ENCODE measurements at regions not wholly inside any gene's neighbourhood (a gene's known extent, or its start where the extent isn't known, plus 50 kb on each side); places are given as distances from the start of the nearest gene placed in this dataset.

DNA sequence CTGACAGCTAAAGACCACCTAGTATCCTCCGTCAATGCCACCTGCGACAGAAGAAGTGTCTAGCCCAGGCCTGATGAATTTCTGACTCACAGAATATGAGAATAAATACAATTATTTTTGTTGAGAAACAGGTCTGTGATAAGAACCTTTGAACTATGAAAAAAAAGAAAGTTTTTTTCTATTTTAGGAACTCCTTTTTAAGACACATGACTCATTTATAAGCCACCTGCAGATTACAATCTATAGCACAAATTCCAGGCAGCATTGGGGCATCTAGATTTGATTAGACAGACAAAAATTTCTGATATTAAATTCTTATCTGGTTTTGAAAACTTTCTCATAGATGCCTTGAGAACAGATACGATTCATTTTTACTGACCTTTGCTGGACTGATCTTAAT, 256.7 kb upstream of the LYZL1 start:
- H3K36me3 Mint-ChIP-seq (ENCODE audit: low read depth): no peaks in the 10 kb centered on the region
- H3K9me3 Mint-ChIP-seq: no peaks in the 10 kb centered on the region
- no peaks in the 10 kb centered on the region for H3K4me1 Mint-ChIP-seq
- DNase-seq: no peak
- H3K27ac Mint-ChIP-seq: no peak overlapping the region
- H3K27me3 Mint-ChIP-seq: peaks cover 3% of the 10 kb centered on the region
- no peak overlapping the region for H3K4me3 Mint-ChIP-seq
- POLR2A ChIA-PET: no interaction called here
- CTCF ChIA-PET: no interaction called here

DNA sequence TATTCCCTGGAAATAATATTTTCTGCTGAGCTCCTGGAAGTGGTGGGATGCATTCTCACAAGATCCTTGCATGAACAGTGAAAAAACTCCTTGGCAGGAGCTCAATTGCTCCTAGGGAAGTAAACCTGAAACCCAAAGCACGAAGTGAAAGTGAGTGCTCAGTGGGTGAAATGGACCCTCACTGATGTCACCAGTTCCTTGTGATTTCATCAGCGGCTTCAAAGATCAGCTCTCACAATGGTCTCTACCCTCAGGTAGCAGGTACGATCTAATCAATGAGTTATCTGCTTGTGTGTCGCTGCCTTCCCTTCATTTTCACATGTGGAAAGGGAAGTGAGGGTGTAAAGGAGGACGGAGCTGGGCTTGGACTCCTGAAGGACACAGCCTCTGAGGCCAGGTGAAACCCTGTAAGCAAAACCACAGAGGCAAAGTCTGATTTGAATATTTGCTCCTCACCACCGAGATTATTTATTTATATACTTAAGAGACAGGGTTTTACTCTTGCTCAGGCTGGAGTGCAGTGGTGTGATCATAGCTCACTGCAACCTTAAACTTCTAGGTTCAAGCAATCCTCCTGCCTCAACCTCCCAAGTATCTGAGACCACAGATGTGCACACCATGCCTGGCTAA, 255.4 kb upstream of the LYZL1 start:
- ChIA-PET CTCF (interaction anchor here (0.6 kb wide), 1 partner anchor 47 kb away, joined by 3 read pairs; no protein-coding TSS in a partner anchor), POLR2A (no interaction called here)
- H3K9me3 Mint-ChIP-seq: no peaks in the 10 kb centered on the region
- H3K4me1 Mint-ChIP-seq: no peaks in the 10 kb centered on the region
- H3K4me3 Mint-ChIP-seq: no peak overlapping the region
- H3K27ac Mint-ChIP-seq: no peak overlapping the region
- no peak for DNase-seq
- no peaks in the 10 kb centered on the region for H3K36me3 Mint-ChIP-seq (ENCODE audit: low read depth)
- peaks cover 3% of the 10 kb centered on the region for H3K27me3 Mint-ChIP-seq

DNA sequence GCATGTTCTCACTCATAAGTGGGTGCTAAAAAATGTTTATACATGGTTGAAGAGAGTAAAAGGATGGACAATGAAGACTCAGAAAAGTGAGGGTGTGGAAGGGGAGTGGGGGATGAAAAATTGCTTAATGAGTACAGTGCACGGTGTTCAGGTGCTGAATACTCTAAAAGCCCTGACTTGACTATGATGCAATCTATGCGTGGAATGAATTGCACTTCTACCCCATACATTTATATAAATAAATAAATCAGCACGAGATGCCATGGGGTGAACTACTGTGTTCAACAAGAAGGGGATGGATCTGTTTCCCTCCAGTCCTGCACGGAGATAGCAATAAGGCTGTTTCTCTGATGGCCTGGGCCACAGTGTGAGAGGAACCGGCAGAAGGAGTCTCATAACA, 254.3 kb upstream of the LYZL1 start:
- ChIA-PET POLR2A (no interaction called here), CTCF (no interaction called here)
- no peak for DNase-seq
- Mint-ChIP-seq H3K4me1 (no peaks in the 10 kb centered on the region), H3K9me3 (no peaks in the 10 kb centered on the region), H3K27ac (no peak overlapping the region), H3K27me3 (peaks cover 3% of the 10 kb centered on the region), H3K4me3 (no peak overlapping the region), H3K36me3 (ENCODE audit: low read depth) (no peaks in the 10 kb centered on the region)

DNA sequence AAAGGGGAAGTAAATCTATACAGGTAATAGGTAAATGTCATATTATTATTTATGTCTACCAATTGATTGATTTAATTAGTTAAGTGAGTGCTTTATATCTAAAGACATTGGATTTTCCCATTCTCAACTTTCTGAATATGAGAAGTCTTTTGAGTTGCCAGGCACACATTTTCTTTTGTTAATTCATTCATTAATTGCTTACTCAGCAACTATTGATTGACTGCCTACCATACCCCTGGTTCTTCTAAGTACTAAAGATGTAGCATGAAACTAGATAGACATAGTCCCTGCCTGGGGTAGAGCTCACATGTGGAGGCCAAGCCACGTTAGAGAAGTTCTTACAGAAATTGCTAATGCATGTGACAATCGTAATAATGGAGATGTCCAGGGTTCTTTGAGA, 253.1 kb upstream of the LYZL1 start:
- DNase-seq: no peak
- peaks cover 3% of the 10 kb centered on the region for H3K27me3 Mint-ChIP-seq
- H3K4me3 Mint-ChIP-seq: no peak overlapping the region
- ChIA-PET CTCF (no interaction called here), POLR2A (no interaction called here)
- no peak overlapping the region for H3K27ac Mint-ChIP-seq
- no peaks in the 10 kb centered on the region for H3K36me3 Mint-ChIP-seq (ENCODE audit: low read depth)
- H3K4me1 Mint-ChIP-seq: no peaks in the 10 kb centered on the region
- no peaks in the 10 kb centered on the region for H3K9me3 Mint-ChIP-seq

DNA sequence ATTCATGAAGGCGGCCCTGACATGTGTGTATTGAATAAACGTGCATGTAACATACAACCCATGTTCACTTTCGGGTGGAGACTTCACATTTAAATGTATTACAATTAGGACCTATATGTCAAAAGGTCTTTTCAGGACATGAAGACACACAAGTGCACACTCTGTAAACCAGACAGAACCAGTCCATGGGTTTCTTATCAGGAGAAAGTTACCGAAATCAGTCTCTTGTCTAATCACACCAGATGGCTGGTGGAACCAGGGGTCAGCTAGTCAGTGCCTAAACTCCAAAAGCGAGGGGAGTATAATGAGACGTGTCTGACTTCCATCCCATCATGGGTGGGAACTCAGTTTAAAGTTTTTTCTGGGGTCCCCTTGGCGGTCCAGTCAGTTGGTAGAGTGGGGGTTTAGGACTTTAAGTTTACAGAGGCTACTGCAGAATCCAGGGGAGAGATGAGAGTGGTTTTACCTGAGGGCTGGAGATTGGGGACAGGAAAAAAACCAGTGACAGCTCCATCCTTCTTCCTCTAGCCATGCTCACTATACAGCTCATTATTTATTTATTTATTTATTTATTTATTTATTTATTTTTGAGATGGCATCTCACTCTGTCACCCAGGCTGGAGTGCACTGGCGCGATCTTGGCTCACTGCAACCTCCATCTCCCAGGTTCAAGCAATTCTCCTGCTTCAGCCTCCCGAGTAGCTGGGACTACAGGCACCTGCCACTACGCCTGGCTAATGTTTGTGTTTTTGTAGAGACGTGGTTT, 251.3 kb upstream of the LYZL1 start:
- no peak overlapping the region for H3K27ac Mint-ChIP-seq
- no peak for DNase-seq
- no peaks in the 10 kb centered on the region for H3K4me1 Mint-ChIP-seq
- no peaks in the 10 kb centered on the region for H3K36me3 Mint-ChIP-seq (ENCODE audit: low read depth)
- ChIA-PET POLR2A (no interaction called here), CTCF (interaction anchor here (1.6 kb wide), 1 partner anchor 11 kb away, joined by 4 read pairs; no protein-coding TSS in a partner anchor)
- no peaks in the 10 kb centered on the region for H3K27me3 Mint-ChIP-seq
- H3K9me3 Mint-ChIP-seq: no peaks in the 10 kb centered on the region
- no peak overlapping the region for H3K4me3 Mint-ChIP-seq

DNA sequence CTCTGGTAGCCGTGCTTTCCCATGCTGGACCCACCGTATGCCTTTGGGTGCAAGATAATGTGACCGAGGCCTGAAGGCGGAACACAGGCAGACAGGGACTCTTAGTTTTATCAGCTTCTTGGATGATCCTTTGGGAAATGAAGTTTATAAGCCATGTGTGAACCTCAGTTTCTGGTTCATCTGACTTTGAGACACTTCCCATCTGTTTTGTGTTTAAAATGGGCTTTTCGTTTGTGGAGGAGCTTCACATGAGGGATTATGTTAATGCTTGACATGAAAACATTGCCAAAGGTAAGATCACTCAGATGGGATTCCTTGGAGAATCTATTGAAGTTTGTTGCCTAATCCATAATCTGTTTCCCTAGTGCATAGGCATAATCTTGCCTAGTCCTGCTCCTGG, 249.8 kb upstream of the LYZL1 start:
- Mint-ChIP-seq H3K27ac (no peak overlapping the region), H3K9me3 (no peaks in the 10 kb centered on the region), H3K4me1 (no peaks in the 10 kb centered on the region), H3K36me3 (ENCODE audit: low read depth) (no peaks in the 10 kb centered on the region), H3K4me3 (no peak overlapping the region), H3K27me3 (no peaks in the 10 kb centered on the region)
- no peak for DNase-seq
- POLR2A ChIA-PET: interaction anchor here (0.6 kb wide), 1 partner anchor 13 kb away, joined by 3 read pairs; no protein-coding TSS in a partner anchor
- CTCF ChIA-PET: interaction anchor here (1.6 kb wide), 1 partner anchor 12 kb away, joined by 4 read pairs; no protein-coding TSS in a partner anchor

DNA sequence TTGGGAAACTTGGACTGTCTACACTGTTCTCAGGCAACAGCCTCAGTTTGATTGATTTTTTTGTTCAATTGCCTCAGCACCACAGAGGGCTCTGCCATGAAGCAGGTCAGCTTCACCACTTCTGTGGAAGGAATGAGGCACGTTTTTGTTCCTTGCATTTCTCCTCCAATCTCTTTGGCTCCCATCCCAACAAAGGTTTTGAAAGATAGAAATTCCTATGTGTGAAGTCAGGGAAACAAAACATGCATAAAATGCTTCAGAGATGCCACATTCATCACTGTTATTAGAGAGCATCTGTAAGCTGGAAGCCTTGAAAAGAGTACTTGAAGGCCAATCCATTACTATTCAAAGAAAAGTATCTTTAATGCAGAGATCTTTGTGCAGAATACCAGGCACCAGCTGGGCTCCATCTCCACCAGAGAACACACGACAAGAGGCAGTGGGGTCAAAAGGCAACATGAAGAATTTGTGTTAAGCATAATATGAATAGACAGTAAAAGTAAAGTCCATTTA, 249.1 kb upstream of the LYZL1 start:
- DNase-seq: no peak
- POLR2A ChIA-PET: no interaction called here
- Mint-ChIP-seq H3K27me3 (no peaks in the 10 kb centered on the region), H3K27ac (no peak overlapping the region), H3K4me3 (no peak overlapping the region), H3K36me3 (ENCODE audit: low read depth) (no peaks in the 10 kb centered on the region), H3K9me3 (no peaks in the 10 kb centered on the region), H3K4me1 (no peaks in the 10 kb centered on the region)
- CTCF ChIA-PET: no interaction called here

DNA sequence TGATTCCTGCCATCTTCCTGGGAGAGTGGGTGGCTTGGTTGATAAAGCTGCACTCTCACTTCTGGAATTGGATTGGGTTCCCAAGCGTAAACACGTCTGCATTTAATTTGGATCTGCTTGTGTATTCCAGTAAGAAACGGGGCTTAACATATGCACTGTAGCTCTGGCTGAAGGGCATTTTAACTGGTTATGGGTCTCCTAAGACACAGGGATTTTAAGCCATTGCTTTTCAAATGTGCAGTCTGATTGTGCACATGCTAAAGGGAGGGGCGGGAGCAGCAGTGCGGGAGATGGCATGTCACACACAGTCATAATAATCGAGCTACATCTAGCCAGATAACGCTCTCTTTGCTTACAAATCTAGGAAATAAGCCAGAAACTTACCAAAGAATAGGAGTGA, 247.3 kb upstream of the LYZL1 start:
- POLR2A ChIA-PET: no interaction called here
- no peaks in the 10 kb centered on the region for H3K36me3 Mint-ChIP-seq (ENCODE audit: low read depth)

DNA sequence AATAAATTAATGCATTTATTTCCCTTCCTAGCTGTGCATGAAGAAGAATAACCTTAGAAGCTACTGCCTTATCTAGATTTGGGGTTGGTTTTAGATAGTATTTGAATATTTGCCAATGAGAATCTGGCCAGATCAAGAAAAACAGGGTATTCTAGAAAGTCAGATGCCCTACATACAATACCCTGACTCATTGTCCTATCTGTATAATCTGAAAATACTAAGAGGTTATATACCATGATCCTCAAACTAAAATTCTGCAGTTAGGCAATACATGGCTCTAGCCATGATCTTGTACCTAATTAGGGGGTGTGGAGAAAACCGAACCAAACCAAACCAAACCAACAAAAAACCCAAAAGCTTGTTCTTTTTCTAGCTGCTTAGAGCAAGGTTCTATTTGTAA, 240.4 kb upstream of the LYZL1 start:
- Mint-ChIP-seq H3K4me1 (no peaks in the 10 kb centered on the region), H3K27ac (no peak overlapping the region), H3K4me3 (no peak overlapping the region), H3K36me3 (ENCODE audit: low read depth) (no peaks in the 10 kb centered on the region), H3K9me3 (no peaks in the 10 kb centered on the region), H3K27me3 (no peaks in the 10 kb centered on the region)
- ChIA-PET POLR2A (no interaction called here), CTCF (no interaction called here)
- DNase-seq: no peak

More for the DNA sequence above, 247.3 kb upstream of the LYZL1 start:
- H3K4me1 Mint-ChIP-seq: no peaks in the 10 kb centered on the region
- H3K27ac Mint-ChIP-seq: no peak overlapping the region
- no peak for DNase-seq
- no peaks in the 10 kb centered on the region for H3K27me3 Mint-ChIP-seq
- no peak overlapping the region for H3K4me3 Mint-ChIP-seq
- H3K9me3 Mint-ChIP-seq: no peaks in the 10 kb centered on the region
- CTCF ChIA-PET: no interaction called here

DNA sequence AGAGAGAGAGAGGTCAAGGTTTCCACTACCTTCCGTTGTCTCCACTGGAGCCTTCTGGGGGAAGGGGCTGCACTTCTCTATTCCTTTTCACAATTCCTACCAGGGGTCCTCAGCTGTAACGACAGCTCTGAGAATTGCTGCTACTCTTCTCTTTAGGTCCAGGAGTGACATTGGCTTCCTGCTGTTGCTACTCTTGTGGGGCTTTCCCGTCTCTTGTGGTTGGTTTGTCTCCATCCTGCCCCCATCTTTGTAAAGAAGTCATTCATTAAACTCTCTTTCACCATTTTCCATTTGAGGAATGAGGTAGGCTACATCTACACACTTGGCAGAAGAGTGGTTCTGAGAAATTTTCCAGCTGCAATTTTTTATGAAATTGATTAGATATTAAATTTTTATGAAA, 238.8 kb upstream of the LYZL1 start:
- CTCF ChIA-PET: no interaction called here
- H3K4me3 Mint-ChIP-seq: no peak overlapping the region

DNA sequence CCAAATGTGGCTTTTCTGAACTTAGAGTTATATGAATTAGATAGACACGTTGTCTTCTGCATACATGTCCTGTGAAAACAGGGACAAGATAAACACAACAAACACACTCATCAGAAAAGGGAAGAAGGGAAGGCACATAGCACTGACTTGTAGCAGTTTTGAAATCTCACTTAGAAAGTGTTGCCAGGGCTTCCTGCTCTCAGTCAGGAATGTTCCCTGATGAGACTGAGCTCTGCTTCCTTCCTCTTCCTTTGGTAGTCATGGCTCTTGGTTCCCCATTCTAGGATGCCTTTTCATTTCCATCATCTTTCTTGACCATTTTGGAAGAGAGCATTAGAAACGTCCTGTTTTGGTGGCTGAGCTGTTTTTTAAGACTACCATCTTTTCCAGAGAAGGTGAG, 233.8 kb upstream of the LYZL1 start:
- H3K36me3 Mint-ChIP-seq (ENCODE audit: low read depth): no peaks in the 10 kb centered on the region
- ChIA-PET CTCF (interaction anchor here (0.7 kb wide), 1 partner anchor 233 kb away, joined by 3 read pairs; no protein-coding TSS in a partner anchor), POLR2A (no interaction called here)
- H3K4me3 Mint-ChIP-seq: no peak overlapping the region
- no peaks in the 10 kb centered on the region for H3K4me1 Mint-ChIP-seq
- no peak overlapping the region for H3K27ac Mint-ChIP-seq
- H3K27me3 Mint-ChIP-seq: peaks cover 3% of the 10 kb centered on the region
- DNase-seq: no peak
- no peaks in the 10 kb centered on the region for H3K9me3 Mint-ChIP-seq

More for the DNA sequence above, 238.8 kb upstream of the LYZL1 start:
- Mint-ChIP-seq H3K27me3 (peaks cover 2% of the 10 kb centered on the region), H3K36me3 (ENCODE audit: low read depth) (no peaks in the 10 kb centered on the region), H3K27ac (no peak overlapping the region), H3K4me1 (no peaks in the 10 kb centered on the region), H3K9me3 (no peaks in the 10 kb centered on the region)
- DNase-seq: no peak
- POLR2A ChIA-PET: no interaction called here

DNA sequence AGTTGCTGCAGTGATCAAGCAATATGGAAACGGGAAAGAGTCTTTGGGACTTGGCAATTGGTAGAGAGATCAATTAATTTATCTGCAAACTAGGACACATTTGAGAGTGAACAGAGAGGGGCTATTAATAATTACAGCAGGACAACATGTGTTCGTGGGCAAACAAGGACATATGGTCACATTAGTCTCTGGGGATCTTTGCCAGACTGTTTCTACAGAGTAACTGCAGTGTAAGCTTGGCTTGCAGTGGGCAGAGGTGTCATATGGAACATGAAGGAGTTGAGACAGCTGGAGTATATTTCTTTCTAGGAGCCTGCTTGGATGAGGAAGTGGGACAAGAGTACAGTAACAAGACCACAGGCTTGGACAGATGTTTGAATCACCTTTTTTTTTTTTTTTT, 232.1 kb upstream of the LYZL1 start:
- Mint-ChIP-seq H3K9me3 (no peaks in the 10 kb centered on the region), H3K27ac (no peak overlapping the region), H3K36me3 (ENCODE audit: low read depth) (no peaks in the 10 kb centered on the region), H3K4me1 (no peaks in the 10 kb centered on the region), H3K4me3 (no peak overlapping the region), H3K27me3 (peaks cover 3% of the 10 kb centered on the region)
- DNase-seq: no peak
- CTCF ChIA-PET: interaction anchor here (0.6 kb wide), 1 partner anchor 29 kb away, joined by 4 read pairs; no protein-coding TSS in a partner anchor
- POLR2A ChIA-PET: no interaction called here

DNA sequence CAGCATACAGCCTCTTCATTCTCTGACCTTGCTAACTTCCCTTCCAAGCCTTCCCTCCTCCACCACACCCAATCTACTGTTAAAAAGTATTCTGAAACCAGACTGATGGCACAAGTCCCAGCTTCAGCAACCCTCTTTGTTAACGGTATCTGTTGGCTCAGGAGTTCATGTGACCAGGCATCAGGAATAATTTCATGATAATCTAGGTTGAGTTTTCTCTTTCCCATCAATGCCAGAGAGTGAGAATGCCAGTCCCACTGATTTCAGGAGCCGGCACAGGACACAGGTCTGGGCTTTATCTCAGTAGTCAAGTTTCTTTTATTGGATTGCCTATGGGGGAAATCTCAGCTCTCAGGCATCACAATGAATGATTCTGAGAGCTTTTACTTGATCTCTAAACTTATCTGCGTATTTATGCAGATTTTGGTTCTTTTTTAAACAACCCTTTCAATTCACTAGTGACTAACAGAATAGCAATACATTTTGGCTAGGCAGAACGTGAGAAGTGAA, 231.0 kb upstream of the LYZL1 start:
- Mint-ChIP-seq H3K4me1 (no peaks in the 10 kb centered on the region), H3K36me3 (ENCODE audit: low read depth) (no peaks in the 10 kb centered on the region), H3K9me3 (no peaks in the 10 kb centered on the region), H3K27ac (no peak overlapping the region), H3K27me3 (peaks cover 3% of the 10 kb centered on the region), H3K4me3 (no peak overlapping the region)
- DNase-seq: no peak
- CTCF ChIA-PET: no interaction called here
- POLR2A ChIA-PET: no interaction called here
